ENCODE measurements at regions not wholly inside any gene's neighbourhood (a gene's known extent, or its start where the extent isn't known, plus 50 kb on each side); places are given as distances from the start of the nearest gene placed in this dataset.
"Not testable (repeated sequence)": the region's sequence is repeated elsewhere in the genome, so short reads cannot be mapped to it uniquely, and the experiment has no call there.

DNA sequence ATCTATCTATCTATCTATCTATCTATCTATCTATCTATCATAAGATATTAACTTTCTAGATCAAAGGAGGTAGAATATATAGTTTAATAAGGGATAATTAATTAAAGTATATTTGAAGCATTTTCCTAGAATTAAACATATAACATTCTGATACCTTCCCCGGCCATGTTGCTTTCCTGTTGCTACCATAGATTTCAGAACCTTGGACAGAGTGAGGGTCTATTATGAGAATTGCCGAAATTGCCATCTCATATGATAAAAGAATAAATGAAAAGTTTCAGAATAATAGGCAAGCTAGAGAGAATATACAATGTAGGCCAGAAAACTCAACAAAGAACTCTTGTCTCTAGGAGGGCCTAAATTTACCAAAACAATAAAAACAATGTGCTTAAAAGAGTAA is 706.1 kb upstream of the TMPRSS15 start:
- no peak overlapping the region for H3K27ac ChIP-seq
- H3K27me3 ChIP-seq (replicated peaks), result no peaks in the 10 kb centered on the region
- H3K36me3 ChIP-seq (replicated peaks), result no peaks in the 10 kb centered on the region
- in situ Hi-C loops (cut with HindIII; ENCODE audit: low pct_ligation_motif_present, low sequenced_read_pairs), result no loop called here
- TF ChIP-seq, protein P1, sequence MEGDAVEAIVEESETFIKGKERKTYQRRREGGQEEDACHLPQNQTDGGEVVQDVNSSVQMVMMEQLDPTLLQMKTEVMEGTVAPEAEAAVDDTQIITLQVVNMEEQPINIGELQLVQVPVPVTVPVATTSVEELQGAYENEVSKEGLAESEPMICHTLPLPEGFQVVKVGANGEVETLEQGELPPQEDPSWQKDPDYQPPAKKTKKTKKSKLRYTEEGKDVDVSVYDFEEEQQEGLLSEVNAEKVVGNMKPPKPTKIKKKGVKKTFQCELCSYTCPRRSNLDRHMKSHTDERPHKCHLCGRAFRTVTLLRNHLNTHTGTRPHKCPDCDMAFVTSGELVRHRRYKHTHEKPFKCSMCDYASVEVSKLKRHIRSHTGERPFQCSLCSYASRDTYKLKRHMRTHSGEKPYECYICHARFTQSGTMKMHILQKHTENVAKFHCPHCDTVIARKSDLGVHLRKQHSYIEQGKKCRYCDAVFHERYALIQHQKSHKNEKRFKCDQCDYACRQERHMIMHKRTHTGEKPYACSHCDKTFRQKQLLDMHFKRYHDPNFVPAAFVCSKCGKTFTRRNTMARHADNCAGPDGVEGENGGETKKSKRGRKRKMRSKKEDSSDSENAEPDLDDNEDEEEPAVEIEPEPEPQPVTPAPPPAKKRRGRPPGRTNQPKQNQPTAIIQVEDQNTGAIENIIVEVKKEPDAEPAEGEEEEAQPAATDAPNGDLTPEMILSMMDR (IDR thresholded peaks at IDR 0.05; ENCODE audit: low read depth, low read length, missing control alignments), result no peak
- DNase-seq, result no peak
- no peak overlapping the region for H3K4me3 ChIP-seq (ENCODE audit: low read depth, low read length)

DNA sequence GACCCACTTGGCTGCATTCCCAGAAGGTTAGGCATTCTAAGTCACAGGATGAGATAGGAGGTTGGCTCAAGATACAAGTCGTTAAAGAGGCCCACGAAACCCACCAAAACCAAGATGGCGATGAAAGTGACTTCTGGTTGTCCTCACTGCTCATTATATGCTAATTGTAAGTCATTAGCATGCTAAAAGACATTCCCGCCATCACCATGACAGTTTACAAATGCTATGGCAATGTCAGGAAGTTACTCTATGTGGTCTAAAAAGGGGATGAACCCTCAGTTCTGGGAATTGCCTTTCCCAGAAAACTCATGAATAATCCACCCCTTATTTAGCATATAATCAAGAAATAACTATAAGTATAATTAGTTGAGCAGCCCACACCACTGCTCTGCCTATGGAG is 715.7 kb upstream of the TMPRSS15 start:
- DNase-seq; H3K36me3 ChIP-seq (replicated peaks); H3K27ac ChIP-seq; H3K4me3 ChIP-seq (ENCODE audit: low read depth, low read length); H3K27me3 ChIP-seq (replicated peaks); in situ Hi-C loops (cut with HindIII; ENCODE audit: low pct_ligation_motif_present, low sequenced_read_pairs): not testable (repeated sequence)

DNA sequence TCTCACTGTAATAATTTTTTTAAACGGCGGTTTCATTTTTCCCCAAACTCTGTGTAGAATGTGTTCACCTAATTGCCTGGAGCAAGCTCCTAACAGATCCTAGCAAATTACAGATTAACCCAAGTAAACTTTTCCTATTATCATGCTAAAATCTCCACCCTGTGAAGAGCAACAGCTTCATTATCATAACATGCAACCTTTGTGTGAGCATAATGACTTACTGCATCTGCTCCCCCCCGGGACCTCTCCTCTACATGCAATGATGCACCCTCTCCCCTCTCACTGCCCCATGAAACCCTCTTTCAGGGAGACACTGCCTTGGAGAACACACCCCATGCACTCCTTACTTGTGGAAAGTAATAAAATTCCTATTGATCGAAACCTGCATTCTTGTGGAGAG is 717.0 kb upstream of the TMPRSS15 start:
- Histone ChIP-seq H3K4me3 (ENCODE audit: low read depth, low read length) (no peak overlapping the region), H3K27ac (no peak overlapping the region), H3K36me3 (replicated peaks) (no peaks in the 10 kb centered on the region), H3K27me3 (replicated peaks) (no peaks in the 10 kb centered on the region)
- in situ Hi-C loops (cut with HindIII; ENCODE audit: low pct_ligation_motif_present, low sequenced_read_pairs), result no loop called here
- TF ChIP-seq, protein P1 (IDR thresholded peaks at IDR 0.05; ENCODE audit: low read depth, low read length, missing control alignments), result no peak
- no peak for DNase-seq

DNA sequence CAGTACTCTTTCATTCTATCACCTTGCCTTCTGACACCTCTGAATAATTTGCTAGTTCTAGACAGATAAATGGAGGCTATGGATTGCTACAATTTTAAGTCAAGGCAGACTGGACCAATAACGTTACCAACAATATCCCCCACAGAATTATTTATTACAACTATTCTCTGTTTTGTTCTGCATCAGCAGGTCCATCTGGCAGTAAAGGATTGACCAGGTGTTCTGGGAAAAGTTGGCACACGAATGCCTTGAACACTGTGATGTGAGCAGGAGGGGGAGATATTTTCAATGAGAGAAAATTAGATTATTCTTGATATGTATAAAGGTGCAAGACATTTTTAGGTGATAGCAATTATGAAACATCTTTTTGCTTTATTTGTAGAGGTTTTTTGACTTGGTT is 718.8 kb upstream of the TMPRSS15 start:
- TF ChIP-seq, protein P1 (IDR thresholded peaks at IDR 0.05; ENCODE audit: low read depth, low read length, missing control alignments), result no peak
- Histone ChIP-seq H3K4me3 (ENCODE audit: low read depth, low read length) (no peak overlapping the region), H3K27ac (no peak overlapping the region), H3K27me3 (replicated peaks) (no peaks in the 10 kb centered on the region), H3K36me3 (replicated peaks) (no peaks in the 10 kb centered on the region)
- DNase-seq, result no peak
- in situ Hi-C loops (cut with HindIII; ENCODE audit: low pct_ligation_motif_present, low sequenced_read_pairs), result no loop called here

DNA sequence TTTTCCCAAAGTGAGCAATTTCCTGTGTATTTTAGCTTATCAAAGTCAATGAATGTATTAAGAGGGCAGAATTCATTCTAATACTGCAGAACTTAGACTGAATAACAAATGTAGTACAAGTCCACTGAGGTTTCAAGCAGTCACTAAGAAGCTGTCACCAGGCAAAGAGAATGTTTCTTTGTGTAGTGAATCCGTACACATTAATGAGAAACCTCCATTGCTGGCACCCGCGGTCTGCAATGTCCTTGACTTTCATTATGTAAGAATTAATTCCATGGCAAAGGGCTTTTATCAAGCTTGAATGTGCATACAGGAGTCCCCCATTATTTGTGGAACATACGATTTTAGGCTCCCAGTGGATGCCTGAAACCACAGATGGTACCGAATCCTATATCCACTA is 719.5 kb upstream of the TMPRSS15 start:
- no peak overlapping the region for H3K4me3 ChIP-seq (ENCODE audit: low read depth, low read length)
- no peaks in the 10 kb centered on the region for H3K27me3 ChIP-seq (replicated peaks)
- H3K36me3 ChIP-seq (replicated peaks), result no peaks in the 10 kb centered on the region
- no peak overlapping the region for H3K27ac ChIP-seq
- in situ Hi-C loops (cut with HindIII; ENCODE audit: low pct_ligation_motif_present, low sequenced_read_pairs), result no loop called here
- DNase-seq, result no peak
- TF ChIP-seq, protein P1 (IDR thresholded peaks at IDR 0.05; ENCODE audit: low read depth, low read length, missing control alignments), result no peak

DNA sequence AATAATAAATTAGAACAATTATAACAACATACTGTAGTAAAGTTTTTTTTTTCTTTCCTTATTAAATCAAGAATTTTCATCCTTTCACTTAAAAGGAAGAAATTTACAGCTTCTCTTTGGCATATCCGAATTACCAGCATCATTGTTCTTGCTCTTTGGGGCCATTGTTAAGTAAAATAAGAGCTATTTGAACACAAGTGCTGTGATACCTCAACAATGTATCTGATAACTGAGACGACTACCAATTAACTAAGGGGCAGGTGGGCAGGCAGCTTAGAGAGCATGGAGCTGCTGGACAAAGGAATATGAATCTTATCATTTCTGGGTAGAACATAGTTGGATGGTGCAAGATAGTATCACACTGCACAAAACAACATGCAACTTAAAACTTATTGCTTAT is 719.9 kb upstream of the TMPRSS15 start:
- TF ChIP-seq, protein P1 (IDR thresholded peaks at IDR 0.05; ENCODE audit: low read depth, low read length, missing control alignments), result no peak
- Histone ChIP-seq H3K27me3 (replicated peaks) (no peaks in the 10 kb centered on the region), H3K4me3 (ENCODE audit: low read depth, low read length) (no peak overlapping the region), H3K27ac (no peak overlapping the region), H3K36me3 (replicated peaks) (no peaks in the 10 kb centered on the region)
- in situ Hi-C loops (cut with HindIII; ENCODE audit: low pct_ligation_motif_present, low sequenced_read_pairs), result no loop called here
- no peak for DNase-seq
